Neural cell (in vitro differentiated cells): ENCODE measurements at regions not wholly inside any gene's neighbourhood (a gene's known extent, or its start where the extent isn't known, plus 50 kb on each side); places are given as distances from the start of the nearest gene placed in this dataset.

Source experiments
- H2AFZ ChIP-seq: fragments of 200-600, 300-800 bp; sonication (generic), shearing (Covaris generic); 2 replicates; pipeline ENCODE4 v1.6.0; 2014; ENCODE audit warnings: low read depth, mild to moderate bottlenecking, antibody characterized with exemption, low read length, moderate library complexity
- H3F3A ChIP-seq: fragments of 200-600 bp; shearing (Covaris generic); 2 replicates; pipeline ENCODE4 v1.6.1; 2016; ENCODE audit warnings: mild to moderate bottlenecking, moderate library complexity, mixed read lengths, antibody characterized with exemption, low read length; ENCODE audit not compliant: insufficient read depth, poor library complexity, severe bottlenecking
- H3K27ac ChIP-seq: fragments of 200-600, 300-800 bp; sonication (generic), shearing (Covaris generic); 2 replicates; pipeline ENCODE4 v1.5.1; 2014; ENCODE audit warnings: mild to moderate bottlenecking, low read length, moderate library complexity
- H3K27me3 ChIP-seq: fragments of 300-800, 200-600 bp; sonication (generic), shearing (Covaris generic); 2 replicates; pipeline ENCODE4 v1.6.0; 2014; ENCODE audit warnings: mild to moderate bottlenecking, low read depth, low read length, moderate library complexity; ENCODE audit not compliant: insufficient read depth
- H3K36me3 ChIP-seq: fragments of 300-800, 200-600 bp; sonication (generic), shearing (Covaris generic); 2 replicates; pipeline ENCODE4 v1.5.1; 2014; ENCODE audit warnings: mild to moderate bottlenecking, antibody characterized with exemption, low read length, moderate library complexity; ENCODE audit not compliant: insufficient read depth
- H3K4me2 ChIP-seq: fragments of 300-800, 200-600 bp; sonication (generic), shearing (Covaris generic); 2 replicates; pipeline ENCODE4 v1.6.0; 2014; ENCODE audit warnings: mild to moderate bottlenecking, low read length
- H3K4me3 ChIP-seq: fragments of 300-800, 200-600 bp; sonication (generic), shearing (Covaris generic); 2 replicates; pipeline ENCODE4 v1.5.1; 2014; ENCODE audit warnings: mild to moderate bottlenecking, low read length, moderate library complexity
- H3K79me2 ChIP-seq: fragments of 200-600 bp; shearing (Covaris generic); replicated peaks from 2 replicates; pipeline ENCODE4 v1.6.0; 2014; ENCODE audit warnings: mild to moderate bottlenecking, low read length, moderate library complexity; ENCODE audit not compliant: insufficient read depth
- H3K9ac ChIP-seq: fragments of 300-800, 200-600 bp; sonication (generic), shearing (Covaris generic); 2 replicates; pipeline ENCODE4 v1.6.1; 2016; ENCODE audit warnings: mild to moderate bottlenecking, low read length, mixed read lengths
- H3K9me2 ChIP-seq: fragments of 200-600 bp; shearing (Covaris generic); 2 replicates; pipeline ENCODE4 v1.6.1; 2016; ENCODE audit warnings: mild to moderate bottlenecking, low read length, mixed read lengths; ENCODE audit not compliant: insufficient read depth
- H3K9me3 ChIP-seq: fragments of 200-600, 300-800 bp; sonication (generic), shearing (Covaris generic); 2 replicates; pipeline ENCODE4 v1.6.1; 2016; ENCODE audit warnings: mild to moderate bottlenecking, mixed run types, low read length, moderate library complexity, mixed read lengths
- H4K20me1 ChIP-seq: fragments of 200-600 bp; shearing (Covaris generic); 2 replicates; pipeline ENCODE4 v1.6.1; 2016; ENCODE audit warnings: mild to moderate bottlenecking, mixed run types; ENCODE audit not compliant: insufficient read depth
- EP300 ChIP-seq: fragments of 450-650 bp; conservative IDR thresholded peaks from 2 replicates; pipeline ENCODE4 v1.6.1; 2014; ENCODE audit warnings: antibody characterized with exemption, mild to moderate bottlenecking, moderate library complexity; ENCODE audit not compliant: poor library complexity, severe bottlenecking
- EZH2 ChIP-seq: fragments of 200-600, 300-800 bp; shearing (Covaris generic), sonication (generic); IDR thresholded peaks from 2 replicates; pipeline ENCODE4 v1.6.1; 2014; ENCODE audit warnings: antibody characterized with exemption, low read length, borderline replicate concordance, mild to moderate bottlenecking; ENCODE audit not compliant: insufficient read depth, poor library complexity, severe bottlenecking
- MXI1 ChIP-seq: fragments of 450-650 bp; conservative IDR thresholded peaks from 2 replicates; pipeline ENCODE4 v1.6.1; 2014; ENCODE audit warnings: antibody characterized with exemption, mild to moderate bottlenecking; ENCODE audit not compliant: poor library complexity, severe bottlenecking
- POLR2AphosphoS5 ChIP-seq: IDR thresholded peaks from 2 replicates; pipeline ENCODE4 v1.6.1; 2012
- SMC3 ChIP-seq: fragments of 450-650 bp; conservative IDR thresholded peaks from 2 replicates; pipeline ENCODE4 v1.6.1; 2014; ENCODE audit warnings: antibody characterized with exemption, mild to moderate bottlenecking, moderate library complexity; ENCODE audit not compliant: poor library complexity
- small RNA-seq, 3 experiments: library from RNA; depleted of rRNA; stranded (forward); fragments of <200 nt; gene quantifications; one replicate each; pipeline ENCODE3, GENCODE V24; 2012
- TF ChIP-seq, protein P1 (sequence below): IDR thresholded peaks from 2 replicates; pipeline ENCODE4 v1.6.1; 2012; ENCODE audit warnings: borderline replicate concordance

DNA sequence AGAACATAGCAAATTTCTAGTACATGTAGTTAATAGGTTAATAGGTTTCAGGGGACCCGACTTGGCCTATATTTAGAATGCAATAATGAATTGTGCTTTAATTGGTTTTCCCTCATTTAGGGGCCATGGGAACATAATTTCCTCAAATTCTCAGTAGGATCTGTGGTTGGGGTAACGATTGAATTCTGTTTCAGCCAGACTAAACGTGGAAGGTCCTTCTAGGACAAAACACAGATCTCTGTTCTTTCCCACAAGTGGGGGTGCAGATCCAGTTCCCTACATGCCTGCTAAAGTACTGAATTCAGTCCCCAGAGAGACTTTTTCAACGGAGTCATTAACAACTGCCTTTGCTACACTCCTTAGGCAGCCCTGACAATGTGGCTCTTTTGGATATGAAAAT is 50.7 kb upstream of the AGBL1 start:
- no peak overlapping the region for H3K27ac ChIP-seq
- H3K4me3 ChIP-seq = no peak overlapping the region
- H3K79me2 ChIP-seq = no peaks in the 10 kb centered on the region
- TF ChIP-seq EP300 = no peak
- no peak for TF ChIP-seq SMC3
- TF ChIP-seq EZH2 = no peak
- no peak for TF ChIP-seq POLR2AphosphoS5
- TF ChIP-seq, protein P1, sequence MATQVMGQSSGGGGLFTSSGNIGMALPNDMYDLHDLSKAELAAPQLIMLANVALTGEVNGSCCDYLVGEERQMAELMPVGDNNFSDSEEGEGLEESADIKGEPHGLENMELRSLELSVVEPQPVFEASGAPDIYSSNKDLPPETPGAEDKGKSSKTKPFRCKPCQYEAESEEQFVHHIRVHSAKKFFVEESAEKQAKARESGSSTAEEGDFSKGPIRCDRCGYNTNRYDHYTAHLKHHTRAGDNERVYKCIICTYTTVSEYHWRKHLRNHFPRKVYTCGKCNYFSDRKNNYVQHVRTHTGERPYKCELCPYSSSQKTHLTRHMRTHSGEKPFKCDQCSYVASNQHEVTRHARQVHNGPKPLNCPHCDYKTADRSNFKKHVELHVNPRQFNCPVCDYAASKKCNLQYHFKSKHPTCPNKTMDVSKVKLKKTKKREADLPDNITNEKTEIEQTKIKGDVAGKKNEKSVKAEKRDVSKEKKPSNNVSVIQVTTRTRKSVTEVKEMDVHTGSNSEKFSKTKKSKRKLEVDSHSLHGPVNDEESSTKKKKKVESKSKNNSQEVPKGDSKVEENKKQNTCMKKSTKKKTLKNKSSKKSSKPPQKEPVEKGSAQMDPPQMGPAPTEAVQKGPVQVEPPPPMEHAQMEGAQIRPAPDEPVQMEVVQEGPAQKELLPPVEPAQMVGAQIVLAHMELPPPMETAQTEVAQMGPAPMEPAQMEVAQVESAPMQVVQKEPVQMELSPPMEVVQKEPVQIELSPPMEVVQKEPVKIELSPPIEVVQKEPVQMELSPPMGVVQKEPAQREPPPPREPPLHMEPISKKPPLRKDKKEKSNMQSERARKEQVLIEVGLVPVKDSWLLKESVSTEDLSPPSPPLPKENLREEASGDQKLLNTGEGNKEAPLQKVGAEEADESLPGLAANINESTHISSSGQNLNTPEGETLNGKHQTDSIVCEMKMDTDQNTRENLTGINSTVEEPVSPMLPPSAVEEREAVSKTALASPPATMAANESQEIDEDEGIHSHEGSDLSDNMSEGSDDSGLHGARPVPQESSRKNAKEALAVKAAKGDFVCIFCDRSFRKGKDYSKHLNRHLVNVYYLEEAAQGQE = no peak
- TF ChIP-seq MXI1 = no peak
- H3K9ac ChIP-seq = no peak overlapping the region
- H3K9me2 ChIP-seq = no peaks in the 10 kb centered on the region
- no peaks in the 10 kb centered on the region for H3F3A ChIP-seq
- H4K20me1 ChIP-seq = no peaks in the 10 kb centered on the region
- H2AFZ ChIP-seq = no peak overlapping the region
- H3K27me3 ChIP-seq = no peaks in the 10 kb centered on the region
- H3K9me3 ChIP-seq = no peaks in the 10 kb centered on the region
- H3K36me3 ChIP-seq = no peaks in the 10 kb centered on the region
- no peak overlapping the region for H3K4me2 ChIP-seq

Small RNA genes in the stretch of these regions (small RNA-seq; reads per million reads assigned to genes)
- gene AC104229.1 = 0 reads per million in 3 experiments
